ENCODE measurements at regions not wholly inside any gene's neighbourhood (a gene's known extent, or its start where the extent isn't known, plus 50 kb on each side); places are given as distances from the start of the nearest gene placed in this dataset.

GRCh38 chr3:18232317-18232716, 192.8 kb downstream of the SATB1 start:
- in situ Hi-C loops (cut with MboI; ENCODE audit: low pct_unique_long_range_greater_than_20kb, low sequenced_read_pairs, unreplicated experiment): no loop called here
- no peak for TF ChIP-seq CTCF (IDR thresholded peaks at IDR 0.05; ENCODE audit: extremely low read depth, insufficient read depth, missing control alignments)
- DNase-seq (ENCODE audit: low spot score): no peak

- in situ Hi-C loops (cut with MboI; ENCODE audit: low pct_unique_long_range_greater_than_20kb, low sequenced_read_pairs, unreplicated experiment): no loop called here
- DNase-seq (ENCODE audit: low spot score): no peak
- TF ChIP-seq CTCF (IDR thresholded peaks at IDR 0.05; ENCODE audit: extremely low read depth, insufficient read depth, missing control alignments): no peak
Observed at GRCh38 chr3:18228060-18228459, 197.1 kb downstream of the SATB1 start.

GRCh38 chr3:18225709-18226108, 199.4 kb downstream of the SATB1 start:
- in situ Hi-C loops (cut with MboI; ENCODE audit: low pct_unique_long_range_greater_than_20kb, low sequenced_read_pairs, unreplicated experiment): no loop called here
- DNase-seq (ENCODE audit: low spot score): no peak
- TF ChIP-seq CTCF (IDR thresholded peaks at IDR 0.05; ENCODE audit: extremely low read depth, insufficient read depth, missing control alignments): no peak

- in situ Hi-C loops (cut with MboI; ENCODE audit: low pct_unique_long_range_greater_than_20kb, low sequenced_read_pairs, unreplicated experiment): no loop called here
- no peak for DNase-seq (ENCODE audit: low spot score)
- no peak for TF ChIP-seq CTCF (IDR thresholded peaks at IDR 0.05; ENCODE audit: extremely low read depth, insufficient read depth, missing control alignments)
Observed at GRCh38 chr3:18224426-18224825, 200.7 kb downstream of the SATB1 start.

GRCh38 chr3:18223974-18224373, 201.2 kb downstream of the SATB1 start:
- TF ChIP-seq CTCF (IDR thresholded peaks at IDR 0.05; ENCODE audit: extremely low read depth, insufficient read depth, missing control alignments): no peak
- in situ Hi-C loops (cut with MboI; ENCODE audit: low pct_unique_long_range_greater_than_20kb, low sequenced_read_pairs, unreplicated experiment): no loop called here
- DNase-seq (ENCODE audit: low spot score): no peak

GRCh38 chr3:18223571-18223970, 201.6 kb downstream of the SATB1 start:
- in situ Hi-C loops (cut with MboI; ENCODE audit: low pct_unique_long_range_greater_than_20kb, low sequenced_read_pairs, unreplicated experiment): no loop called here
- peak; percentile 39 for DNase-seq (ENCODE audit: low spot score)
- TF ChIP-seq CTCF (IDR thresholded peaks at IDR 0.05; ENCODE audit: extremely low read depth, insufficient read depth, missing control alignments): no peak

GRCh38 chr3:18222686-18223085, 202.5 kb downstream of the SATB1 start:
- no peak for DNase-seq (ENCODE audit: low spot score)
- no peak for TF ChIP-seq CTCF (IDR thresholded peaks at IDR 0.05; ENCODE audit: extremely low read depth, insufficient read depth, missing control alignments)
- in situ Hi-C loops (cut with MboI; ENCODE audit: low pct_unique_long_range_greater_than_20kb, low sequenced_read_pairs, unreplicated experiment): no loop called here

Data from GM13977 (cell line).